A549 (cell line): ENCODE measurements at regions not wholly inside any gene's neighbourhood (a gene's known extent, or its start where the extent isn't known, plus 50 kb on each side); places are given as distances from the start of the nearest gene placed in this dataset.

Experiments
- ATAC-seq, 2 experiments: fragments of 200-7000 bp in 1 of 2; fragments of >200 bp in 1 of 2; cut with Nextera tagmentation in 1 of 2; cut with Tn5 transposase in 1 of 2; 3 replicates each; pipeline versions ENCODE4 v1.8.0 to v1.9.1; 2018 to 2020; ENCODE audit warnings: mild to moderate bottlenecking in 1 of 2, moderate library complexity in 1 of 2
- CTCF ChIA-PET: fragments of 300-600 bp; sonication (Branson Sonifier 250); formaldehyde crosslinking; extraction: SDS; loops from one replicate; lab custom pipeline; 2021; ENCODE audit warnings: antibody characterized with exemption, inconsistent platforms; lab: Yijun Ruan, JAX
- POLR2A ChIA-PET: fragments of 350-600 bp; formaldehyde crosslinking; extraction: SDS; loops from one replicate; lab custom pipeline; 2021; ENCODE audit warnings: antibody characterized with exemption, inconsistent platforms; lab: Yijun Ruan, JAX
- DNase-seq, 2 experiments: peaks; one replicate each; pipeline versions ENCODE4 v3.0.0 to v3.0.0-alpha.2; 2011 to 2016; ENCODE audit warnings: low read depth in 1 of 2, low spot score in 1 of 2
- FAIRE-seq: peaks from 2 replicates; lab custom pipeline; 2011; peaks lifted over from hg19 to GRCh38; lab: Jason Lieb, UNC
- H3K27ac ChIP-seq, 2 experiments: fragments of >200 bp; sonication (Bioruptor Twin); formaldehyde crosslinking; 3 replicates each; pipeline ENCODE4 v1.5.1; 2016 to 2017
- H3K4me1 ChIP-seq: fragments of >200 bp; sonication (Bioruptor Twin); formaldehyde crosslinking; 3 replicates; pipeline ENCODE4 v1.6.1; 2016
- H3K4me2 ChIP-seq: fragments of >200 bp; sonication (Bioruptor Twin); formaldehyde crosslinking; 3 replicates; pipeline ENCODE4 v1.6.1; 2016
- H3K4me3 ChIP-seq: fragments of >200 bp; sonication (Bioruptor Twin); formaldehyde crosslinking; 3 replicates; pipeline ENCODE4 v1.5.1; 2016
- H3K9me3 ChIP-seq: fragments of >200 bp; sonication (Bioruptor Twin); formaldehyde crosslinking; 3 replicates; pipeline ENCODE4 v1.6.1; 2016
- BHLHE40 ChIP-seq: IDR thresholded peaks from 2 replicates; pipeline ENCODE4 v1.6.1; 2012; ENCODE audit warnings: low read depth, low read length, inconsistent platforms
- CHD4 ChIP-seq: fragments of 200-600 bp; sonication (generic); IDR thresholded peaks from 2 replicates; pipeline ENCODE4 v1.6.1; 2016; ENCODE audit warnings: antibody characterized with exemption, mild to moderate bottlenecking, borderline replicate concordance
- EHF ChIP-seq: fragments of 250-450 bp; sonication (Bioruptor Pico); IDR thresholded peaks from 2 replicates; pipeline ENCODE4 v1.5.0; 2020; ENCODE audit warnings: mild to moderate bottlenecking
- EP300 ChIP-seq, 2 experiments: fragments of >200 bp; sonication (Bioruptor Twin); formaldehyde crosslinking; IDR thresholded peaks; 2 replicates in 1 of 2; 3 replicates in 1 of 2; pipeline ENCODE4 v1.6.1; 2016 to 2017
- GATA3 ChIP-seq: IDR thresholded peaks from 2 replicates; pipeline ENCODE4 v1.6.1; 2012; ENCODE audit warnings: borderline replicate concordance
- HDAC2 ChIP-seq: fragments of 200-600 bp; sonication (generic); IDR thresholded peaks from 2 replicates; pipeline ENCODE4 v1.6.1; 2016
- HEYL ChIP-seq: fragments of 250-450 bp; sonication (Bioruptor Pico); IDR thresholded peaks from 2 replicates; pipeline ENCODE4 v1.8.0; 2021; ENCODE audit warnings: mild to moderate bottlenecking, moderate library complexity
- HOXB13 ChIP-seq: fragments of 250-450 bp; sonication (Bioruptor Pico); IDR thresholded peaks from 2 replicates; pipeline ENCODE4 v1.5.0; 2020; ENCODE audit warnings: low read depth, mild to moderate bottlenecking, moderate library complexity
- NR3C1 ChIP-seq: fragments of >200 bp; sonication (Bioruptor Twin); formaldehyde crosslinking; IDR thresholded peaks from 3 replicates; pipeline ENCODE4 v1.6.1; 2017
- RNF2 ChIP-seq: fragments of 200-600 bp; sonication (generic); IDR thresholded peaks from 2 replicates; pipeline ENCODE4 v1.6.1; 2016; ENCODE audit warnings: low read depth, mild to moderate bottlenecking, antibody characterized with exemption, moderate library complexity, borderline replicate concordance
- SMC3 ChIP-seq: fragments of >200 bp; sonication (Bioruptor Twin); formaldehyde crosslinking; IDR thresholded peaks from 3 replicates; pipeline ENCODE4 v1.6.1; 2018; ENCODE audit warnings: inconsistent platforms
- ZC3H11A ChIP-seq: fragments of 450-650 bp; IDR thresholded peaks from 2 replicates; pipeline ENCODE4 v1.6.1; 2014; ENCODE audit warnings: antibody characterized with exemption, mild to moderate bottlenecking
- ZFP36 ChIP-seq: fragments of 450-650 bp; IDR thresholded peaks from 2 replicates; pipeline ENCODE4 v1.6.1; 2014; ENCODE audit warnings: borderline replicate concordance; ENCODE audit not compliant: partially characterized antibody
- WGBS: methylation state at CpG from one replicate; pipeline ENCODE4 v1.1.6; 2017; ENCODE audit errors: missing lambda C conversion rate; 5-methylcytosine and 5-hydroxymethylcytosine counted together
- TF ChIP-seq, protein P1 (sequence below): IDR thresholded peaks from 2 replicates; pipeline ENCODE4 v1.6.1; 2012; ENCODE audit warnings: low read depth, borderline replicate concordance
- TF ChIP-seq, protein P2 (sequence below): fragments of 150-350 bp; IDR thresholded peaks from 2 replicates; pipeline ENCODE4 v1.6.1; 2014; ENCODE audit warnings: low read depth, mild to moderate bottlenecking, low read length
- TF ChIP-seq, protein P3 (sequence below): fragments of 200-600 bp; sonication (generic); IDR thresholded peaks from 2 replicates; pipeline ENCODE4 v1.6.1; 2016; ENCODE audit warnings: antibody characterized with exemption, mild to moderate bottlenecking, moderate library complexity
- TF ChIP-seq, protein P4 (sequence below): fragments of >200 bp; sonication (Bioruptor Twin); formaldehyde crosslinking; IDR thresholded peaks from 3 replicates; pipeline ENCODE4 v1.5.1; 2016

DNA sequence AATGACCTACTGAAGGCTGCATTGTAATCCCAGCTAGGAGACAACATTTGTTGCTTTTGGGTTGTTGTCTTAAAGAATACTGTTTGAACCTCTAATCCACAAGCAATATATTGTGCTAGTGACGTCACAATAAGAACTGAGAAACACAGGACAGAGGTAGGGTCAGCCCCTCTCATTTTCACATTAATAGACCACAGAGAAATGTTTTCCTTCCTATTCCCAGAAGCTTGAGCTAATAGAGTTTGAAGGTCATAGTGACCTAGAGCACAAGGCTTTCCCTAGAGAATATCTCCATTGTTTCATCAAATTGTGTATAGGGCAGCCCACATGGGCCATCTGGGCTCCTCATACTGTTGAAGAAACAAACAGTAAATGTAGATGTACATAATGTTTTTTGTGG is 300.9 kb upstream of the AKR1E2 start:
- 31% methylated on average over 1 of the region's 1 CpG for WGBS
- H3K4me3 ChIP-seq: no peak overlapping the region
- no peaks in the 10 kb centered on the region for H3K9me3 ChIP-seq
- CTCF ChIA-PET: no interaction called here
- H3K4me2 ChIP-seq: no peak overlapping the region
- peaks cover 5% of the 10 kb centered on the region; the same call in 2 of the 3 replicates for H3K4me1 ChIP-seq
- ATAC-seq (no peak), FAIRE-seq (no peak), DNase-seq (no peak)
- H3K27ac ChIP-seq: no peak overlapping the region
- TF ChIP-seq EHF (CRISPR knock-in tag) (no peak), GATA3 (no peak), RNF2 (no peak), SMC3 (no peak), HEYL (CRISPR knock-in tag) (no peak), ZFP36 (no peak), BHLHE40 (no peak), HDAC2 (no peak), HOXB13 (no peak), CHD4 (no peak), NR3C1 (no peak), ZC3H11A (no peak)
- TF ChIP-seq, protein P1, sequence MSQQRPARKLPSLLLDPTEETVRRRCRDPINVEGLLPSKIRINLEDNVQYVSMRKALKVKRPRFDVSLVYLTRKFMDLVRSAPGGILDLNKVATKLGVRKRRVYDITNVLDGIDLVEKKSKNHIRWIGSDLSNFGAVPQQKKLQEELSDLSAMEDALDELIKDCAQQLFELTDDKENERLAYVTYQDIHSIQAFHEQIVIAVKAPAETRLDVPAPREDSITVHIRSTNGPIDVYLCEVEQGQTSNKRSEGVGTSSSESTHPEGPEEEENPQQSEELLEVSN: no peak
- TF ChIP-seq, protein P2, sequence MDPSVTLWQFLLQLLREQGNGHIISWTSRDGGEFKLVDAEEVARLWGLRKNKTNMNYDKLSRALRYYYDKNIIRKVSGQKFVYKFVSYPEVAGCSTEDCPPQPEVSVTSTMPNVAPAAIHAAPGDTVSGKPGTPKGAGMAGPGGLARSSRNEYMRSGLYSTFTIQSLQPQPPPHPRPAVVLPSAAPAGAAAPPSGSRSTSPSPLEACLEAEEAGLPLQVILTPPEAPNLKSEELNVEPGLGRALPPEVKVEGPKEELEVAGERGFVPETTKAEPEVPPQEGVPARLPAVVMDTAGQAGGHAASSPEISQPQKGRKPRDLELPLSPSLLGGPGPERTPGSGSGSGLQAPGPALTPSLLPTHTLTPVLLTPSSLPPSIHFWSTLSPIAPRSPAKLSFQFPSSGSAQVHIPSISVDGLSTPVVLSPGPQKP: no peak
- TF ChIP-seq, protein P3, sequence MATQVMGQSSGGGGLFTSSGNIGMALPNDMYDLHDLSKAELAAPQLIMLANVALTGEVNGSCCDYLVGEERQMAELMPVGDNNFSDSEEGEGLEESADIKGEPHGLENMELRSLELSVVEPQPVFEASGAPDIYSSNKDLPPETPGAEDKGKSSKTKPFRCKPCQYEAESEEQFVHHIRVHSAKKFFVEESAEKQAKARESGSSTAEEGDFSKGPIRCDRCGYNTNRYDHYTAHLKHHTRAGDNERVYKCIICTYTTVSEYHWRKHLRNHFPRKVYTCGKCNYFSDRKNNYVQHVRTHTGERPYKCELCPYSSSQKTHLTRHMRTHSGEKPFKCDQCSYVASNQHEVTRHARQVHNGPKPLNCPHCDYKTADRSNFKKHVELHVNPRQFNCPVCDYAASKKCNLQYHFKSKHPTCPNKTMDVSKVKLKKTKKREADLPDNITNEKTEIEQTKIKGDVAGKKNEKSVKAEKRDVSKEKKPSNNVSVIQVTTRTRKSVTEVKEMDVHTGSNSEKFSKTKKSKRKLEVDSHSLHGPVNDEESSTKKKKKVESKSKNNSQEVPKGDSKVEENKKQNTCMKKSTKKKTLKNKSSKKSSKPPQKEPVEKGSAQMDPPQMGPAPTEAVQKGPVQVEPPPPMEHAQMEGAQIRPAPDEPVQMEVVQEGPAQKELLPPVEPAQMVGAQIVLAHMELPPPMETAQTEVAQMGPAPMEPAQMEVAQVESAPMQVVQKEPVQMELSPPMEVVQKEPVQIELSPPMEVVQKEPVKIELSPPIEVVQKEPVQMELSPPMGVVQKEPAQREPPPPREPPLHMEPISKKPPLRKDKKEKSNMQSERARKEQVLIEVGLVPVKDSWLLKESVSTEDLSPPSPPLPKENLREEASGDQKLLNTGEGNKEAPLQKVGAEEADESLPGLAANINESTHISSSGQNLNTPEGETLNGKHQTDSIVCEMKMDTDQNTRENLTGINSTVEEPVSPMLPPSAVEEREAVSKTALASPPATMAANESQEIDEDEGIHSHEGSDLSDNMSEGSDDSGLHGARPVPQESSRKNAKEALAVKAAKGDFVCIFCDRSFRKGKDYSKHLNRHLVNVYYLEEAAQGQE: no peak
- POLR2A ChIA-PET: no interaction called here

- H3K4me2 ChIP-seq: no peak overlapping the region
- H3K4me3 ChIP-seq: no peak overlapping the region
- no peak for ATAC-seq
- no peak overlapping the region for H3K27ac ChIP-seq
- 90% methylated on average over 8 of the region's 8 CpGs for WGBS
- no peaks in the 10 kb centered on the region for H3K9me3 ChIP-seq
- POLR2A ChIA-PET: no interaction called here
- peaks cover 14% of the 10 kb centered on the region; the same call in 2 of the 3 replicates for H3K4me1 ChIP-seq
- FAIRE-seq: no peak
- CTCF ChIA-PET: interaction anchor here (2.0 kb wide), 1 partner anchor 9 kb away, joined by 5 read pairs; no protein-coding TSS in a partner anchor
- TF ChIP-seq, protein P4, sequence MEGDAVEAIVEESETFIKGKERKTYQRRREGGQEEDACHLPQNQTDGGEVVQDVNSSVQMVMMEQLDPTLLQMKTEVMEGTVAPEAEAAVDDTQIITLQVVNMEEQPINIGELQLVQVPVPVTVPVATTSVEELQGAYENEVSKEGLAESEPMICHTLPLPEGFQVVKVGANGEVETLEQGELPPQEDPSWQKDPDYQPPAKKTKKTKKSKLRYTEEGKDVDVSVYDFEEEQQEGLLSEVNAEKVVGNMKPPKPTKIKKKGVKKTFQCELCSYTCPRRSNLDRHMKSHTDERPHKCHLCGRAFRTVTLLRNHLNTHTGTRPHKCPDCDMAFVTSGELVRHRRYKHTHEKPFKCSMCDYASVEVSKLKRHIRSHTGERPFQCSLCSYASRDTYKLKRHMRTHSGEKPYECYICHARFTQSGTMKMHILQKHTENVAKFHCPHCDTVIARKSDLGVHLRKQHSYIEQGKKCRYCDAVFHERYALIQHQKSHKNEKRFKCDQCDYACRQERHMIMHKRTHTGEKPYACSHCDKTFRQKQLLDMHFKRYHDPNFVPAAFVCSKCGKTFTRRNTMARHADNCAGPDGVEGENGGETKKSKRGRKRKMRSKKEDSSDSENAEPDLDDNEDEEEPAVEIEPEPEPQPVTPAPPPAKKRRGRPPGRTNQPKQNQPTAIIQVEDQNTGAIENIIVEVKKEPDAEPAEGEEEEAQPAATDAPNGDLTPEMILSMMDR: no peak
- no peak for TF ChIP-seq EP300 (IDR thresholded peaks at IDR 0.05)
- no peak for TF ChIP-seq NR3C1
- DNase-seq: no peak
Observed at GRCh38 chr10:4522296-4523000, 303.6 kb upstream of the AKR1E2 start.
